Naive B cell (primary cell): ENCODE measurements at regions not wholly inside any gene's neighbourhood (a gene's known extent, or its start where the extent isn't known, plus 50 kb on each side); places are given as distances from the start of the nearest gene placed in this dataset.
"Not testable (repeated sequence)": the region's sequence is repeated elsewhere in the genome, so short reads cannot be mapped to it uniquely, and the experiment has no call there.

Experiments
- ATAC-seq, 2 donors: fragments of 150-1000 bp; cut with Tn5 transposase; 2 replicates each; pipeline ENCODE4 v1.10.0; 2021; ENCODE audit warnings: low read depth in 2 of 2, mild to moderate bottlenecking in 2 of 2, moderate library complexity in 2 of 2
- DNase-seq: peaks from one replicate; pipeline ENCODE4 v3.0.0; 2022
- H3K27ac Mint-ChIP-seq, 6 donors: one replicate each; pipeline ENCODE4 v1.8.0; 2020 to 2022; ENCODE audit warnings: mild to moderate bottlenecking in 6 of 6, mixed read lengths in 6 of 6, moderate library complexity in 5 of 6, inconsistent platforms in 2 of 6
- H3K27me3 Mint-ChIP-seq, 3 donors: one replicate each; pipeline ENCODE4 v1.8.0; 2021 to 2022; ENCODE audit warnings: mixed read lengths in 3 of 3, mild to moderate bottlenecking in 1 of 3
- H3K36me3 Mint-ChIP-seq, 2 donors: one replicate each; pipeline ENCODE4 v1.8.0; 2020 to 2022; ENCODE audit warnings: mixed read lengths in 2 of 2, inconsistent platforms in 1 of 2, mild to moderate bottlenecking in 1 of 2
- H3K4me1 Mint-ChIP-seq, 3 donors: one replicate each; pipeline ENCODE4 v1.8.0; 2020 to 2022; ENCODE audit warnings: mixed read lengths in 3 of 3, inconsistent platforms in 1 of 3, mild to moderate bottlenecking in 1 of 3, moderate library complexity in 1 of 3
- H3K4me3 Mint-ChIP-seq, 8 donors: one replicate each; pipeline ENCODE4 v1.8.0; 2020 to 2022; ENCODE audit warnings: mild to moderate bottlenecking in 8 of 8, mixed read lengths in 8 of 8, moderate library complexity in 8 of 8, inconsistent platforms in 2 of 8
- H3K9me3 Mint-ChIP-seq, 7 donors: one replicate each; pipeline ENCODE4 v1.8.0; 2020 to 2022; ENCODE audit warnings: mixed read lengths in 7 of 7, mild to moderate bottlenecking in 5 of 7, inconsistent platforms in 2 of 7, moderate library complexity in 1 of 7

- peaks cover 0 to 16% (median 0%) of the 10 kb centered on the region in 3 donors for H3K4me1 Mint-ChIP-seq
- H3K27me3 Mint-ChIP-seq, result peaks cover 8 to 21% (median 12%) of the 10 kb centered on the region in 3 donors
- H3K9me3 Mint-ChIP-seq, result peaks cover 0 to 18% (median 0%) of the 10 kb centered on the region in 7 donors
Measured at GRCh38 chr15:96049323-96049722, 281.2 kb upstream of the NR2F2 start.

DNA sequence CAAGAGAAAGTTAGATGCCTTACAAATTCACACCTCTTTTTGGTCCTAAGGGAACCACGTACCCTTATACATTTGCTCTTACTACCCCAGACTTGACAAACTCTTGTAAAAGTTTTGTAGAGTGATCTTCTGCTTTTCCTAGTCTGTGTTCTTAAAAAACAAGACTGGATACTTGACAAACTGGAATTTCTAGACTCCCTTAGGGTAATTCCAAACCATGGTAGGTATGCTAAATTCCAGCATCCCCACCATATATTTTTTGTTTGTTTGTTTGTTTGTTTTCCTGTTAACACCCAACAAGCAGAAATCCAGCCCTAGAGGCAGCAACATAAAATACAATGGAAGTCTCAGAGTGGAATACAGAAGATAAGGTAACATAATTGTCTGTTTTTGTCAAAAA lies 280.7 kb upstream of the NR2F2 start:
- Mint-ChIP-seq H3K4me3 (no peak overlapping the region), H3K36me3 (no peaks in the 10 kb centered on the region), H3K27me3 (peaks cover 8 to 21% (median 12%) of the 10 kb centered on the region in 3 donors), H3K4me1 (peaks cover 0 to 16% (median 0%) of the 10 kb centered on the region in 3 donors), H3K9me3 (peaks cover 0 to 14% (median 0%) of the 10 kb centered on the region in 7 donors), H3K27ac (no peak overlapping the region)
- ATAC-seq (no peak), DNase-seq (no peak)

More at GRCh38 chr15:96049323-96049722, 281.2 kb upstream of the NR2F2 start:
- Mint-ChIP-seq H3K27ac (peak overlapping the region in 1 of 6 donors; percentile 90), H3K36me3 (no peaks in the 10 kb centered on the region), H3K4me3 (no peak overlapping the region)
- DNase-seq (no peak), ATAC-seq (no peak)

DNA sequence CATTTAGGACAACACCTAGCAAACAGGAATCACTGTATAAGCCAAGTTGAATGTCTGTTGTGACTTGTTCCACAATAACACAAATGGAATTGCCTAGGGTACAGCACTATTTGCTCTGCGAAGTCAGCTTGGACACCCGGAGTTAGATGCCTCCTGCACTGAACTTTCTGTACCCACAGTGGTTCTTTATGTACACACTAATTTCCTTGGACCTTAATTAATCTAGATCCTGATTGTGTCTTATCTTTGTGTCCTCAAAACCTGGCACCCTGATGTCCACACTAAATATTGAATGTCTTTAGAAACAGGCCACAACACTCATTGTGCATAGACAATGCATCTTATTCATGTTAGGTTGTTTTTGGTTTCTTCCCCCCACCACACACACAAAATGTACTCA lies 278.9 kb upstream of the NR2F2 start:
- no peak for DNase-seq
- peaks cover 0 to 18% (median 0%) of the 10 kb centered on the region in 3 donors for H3K4me1 Mint-ChIP-seq
- H3K27me3 Mint-ChIP-seq, result peaks cover 8 to 22% (median 20%) of the 10 kb centered on the region in 3 donors
- H3K36me3 Mint-ChIP-seq, result no peaks in the 10 kb centered on the region
- ATAC-seq, result no peak
- H3K27ac Mint-ChIP-seq, result no peak overlapping the region
- no peak overlapping the region for H3K4me3 Mint-ChIP-seq
- peaks cover 0 to 8% (median 0%) of the 10 kb centered on the region in 7 donors for H3K9me3 Mint-ChIP-seq

- peaks cover 0 to 8% (median under 1%) of the 10 kb centered on the region in 7 donors for H3K9me3 Mint-ChIP-seq
- H3K27ac Mint-ChIP-seq, result no peak overlapping the region
- H3K36me3 Mint-ChIP-seq, result no peaks in the 10 kb centered on the region
- peak overlapping the region in 2 of 8 donors; percentile 19 to 44 for H3K4me3 Mint-ChIP-seq
- no peak for DNase-seq
- H3K27me3 Mint-ChIP-seq, result peaks cover 8 to 22% (median 20%) of the 10 kb centered on the region in 3 donors
- ATAC-seq, result no peak
- H3K4me1 Mint-ChIP-seq, result peaks cover 0 to 16% (median 0%) of the 10 kb centered on the region in 3 donors
Measured at GRCh38 chr15:96052154-96052553, 278.3 kb upstream of the NR2F2 start.

DNA sequence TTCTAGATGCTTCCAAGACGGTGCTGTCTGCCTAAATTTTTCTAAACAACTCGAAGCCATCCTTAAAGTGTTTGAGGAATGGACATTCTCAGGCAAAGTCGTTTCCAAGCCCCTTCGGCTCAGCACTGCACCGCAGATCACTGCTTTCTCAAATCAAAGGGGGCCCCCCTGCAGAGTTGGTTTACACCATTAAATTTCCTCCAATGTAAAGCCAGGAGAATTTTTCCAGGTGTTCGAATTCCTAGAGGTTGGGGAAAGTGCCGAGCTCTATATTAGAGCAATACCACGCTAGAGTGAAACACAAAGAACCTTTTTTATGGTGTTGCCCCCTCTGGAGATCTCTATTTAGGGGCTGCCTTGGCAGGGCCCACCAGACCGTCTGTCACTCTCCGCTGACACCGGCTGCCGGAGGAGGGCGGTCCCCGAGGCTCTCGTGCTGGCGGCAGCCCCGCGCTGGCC lies 277.9 kb upstream of the NR2F2 start:
- peaks cover 0 to 14% (median 0%) of the 10 kb centered on the region in 3 donors for H3K4me1 Mint-ChIP-seq
- peaks cover 0 to 8% (median 2%) of the 10 kb centered on the region in 7 donors for H3K9me3 Mint-ChIP-seq
- DNase-seq (no peak), ATAC-seq (no peak)
- no peaks in the 10 kb centered on the region for H3K36me3 Mint-ChIP-seq
- H3K4me3 Mint-ChIP-seq, result peak overlapping the region in 1 of 8 donors; percentile 80
- peaks cover 8 to 22% (median 20%) of the 10 kb centered on the region in 3 donors for H3K27me3 Mint-ChIP-seq
- H3K27ac Mint-ChIP-seq, result no peak overlapping the region

DNA sequence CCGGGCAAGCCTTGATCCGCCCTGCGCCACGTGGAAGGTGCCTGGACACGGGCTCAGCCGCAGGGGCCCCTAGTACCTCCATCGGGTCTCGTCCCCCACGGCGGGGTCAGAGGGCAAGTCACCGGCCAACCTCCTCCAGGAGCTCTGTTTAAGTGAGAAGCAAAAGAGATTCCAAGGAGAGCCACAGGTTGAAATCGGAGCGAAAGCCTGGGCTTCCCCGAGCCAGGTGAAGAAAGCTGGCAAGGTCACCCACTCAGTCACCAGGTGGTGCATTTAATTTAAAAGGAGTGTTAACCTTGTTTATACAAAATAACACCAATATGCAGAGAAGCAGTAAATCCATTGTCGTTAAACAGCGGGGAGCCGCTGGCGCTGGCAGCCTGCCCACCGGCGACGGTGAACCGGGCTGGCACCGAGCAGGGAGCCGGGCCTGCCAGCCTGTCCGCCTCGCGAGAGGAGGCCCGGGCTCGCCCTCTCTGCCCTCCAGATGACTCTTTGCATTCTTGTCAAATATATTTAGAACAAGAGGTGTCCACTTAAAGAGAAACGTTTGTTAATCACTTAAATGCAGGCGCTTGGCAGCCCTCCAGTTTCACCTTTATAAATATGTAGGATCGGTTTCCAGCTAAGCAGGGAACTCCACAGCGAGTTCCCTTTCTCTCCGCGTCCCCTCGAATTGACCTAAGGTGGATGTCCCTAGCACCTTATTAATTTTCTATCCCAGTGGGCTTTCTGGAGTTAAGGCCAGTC lies 277.3 kb upstream of the NR2F2 start:
- no peak overlapping the region for H3K27ac Mint-ChIP-seq
- no peaks in the 10 kb centered on the region for H3K36me3 Mint-ChIP-seq
- DNase-seq, result no peak
- peaks cover 0 to 20% (median 5%) of the 10 kb centered on the region in 3 donors for H3K4me1 Mint-ChIP-seq
- H3K27me3 Mint-ChIP-seq, result peaks cover 8 to 22% (median 20%) of the 10 kb centered on the region in 3 donors
- peak overlapping the region in 7 of 8 donors; percentile 16 to 80 (median 59) for H3K4me3 Mint-ChIP-seq
- H3K9me3 Mint-ChIP-seq, result peaks cover 0 to 8% (median 2%) of the 10 kb centered on the region in 7 donors
- no peak for ATAC-seq

GRCh38 chr15:96053781-96054428 lies 276.6 kb upstream of the NR2F2 start:
- Mint-ChIP-seq H3K4me1 (peaks cover 0 to 27% (median 9%) of the 10 kb centered on the region in 3 donors), H3K36me3 (no peaks in the 10 kb centered on the region), H3K27me3 (peaks cover 8 to 20% (median 19%) of the 10 kb centered on the region in 3 donors), H3K27ac (peak overlapping the region in 1 of 6 donors; percentile 44), H3K4me3 (peak overlapping the region in 5 of 8 donors; percentile 24 to 71 (median 52)), H3K9me3 (peaks cover 0 to 5% (median 2%) of the 10 kb centered on the region in 7 donors)
- ATAC-seq, result no peak
- DNase-seq, result no peak

DNA sequence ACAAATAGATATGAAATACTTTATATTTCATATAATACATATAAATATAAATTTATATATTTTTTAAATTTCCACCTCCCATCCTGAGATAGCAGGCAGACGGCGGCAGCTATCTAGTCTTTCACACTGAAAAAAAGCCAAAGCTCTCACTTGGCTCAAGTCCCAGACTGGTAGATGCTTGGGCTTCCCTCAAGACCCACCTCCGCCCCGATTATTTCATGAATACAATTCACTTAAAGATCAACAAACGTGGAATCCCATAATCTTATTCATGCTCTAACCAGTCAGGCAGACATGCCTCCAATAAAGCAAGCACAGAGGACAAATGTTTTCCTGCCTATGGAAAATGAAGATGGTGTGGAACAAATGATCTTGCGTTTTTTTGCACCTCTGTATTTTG lies 275.9 kb upstream of the NR2F2 start:
- no peak overlapping the region for H3K4me3 Mint-ChIP-seq
- H3K27ac Mint-ChIP-seq, result no peak overlapping the region
- peaks cover 8 to 20% (median 18%) of the 10 kb centered on the region in 3 donors for H3K27me3 Mint-ChIP-seq

GRCh38 chr15:96058103-96058851 lies 272.2 kb upstream of the NR2F2 start:
- peak overlapping the region in 3 of 8 donors; percentile 30 to 51 (median 47) for H3K4me3 Mint-ChIP-seq
- peaks cover 0 to 38% (median 9%) of the 10 kb centered on the region in 3 donors for H3K4me1 Mint-ChIP-seq
- H3K27me3 Mint-ChIP-seq, result peaks cover 8 to 17% (median 9%) of the 10 kb centered on the region in 3 donors
- peak; percentile 15 for DNase-seq
- ATAC-seq, result peak; percentile 54 to 62
- H3K36me3 Mint-ChIP-seq, result no peaks in the 10 kb centered on the region
- H3K9me3 Mint-ChIP-seq, result peaks cover 0 to 6% (median 4%) of the 10 kb centered on the region in 7 donors
- peak overlapping the region in 3 of 6 donors; percentile 41 to 93 (median 87) for H3K27ac Mint-ChIP-seq

More for the DNA sequence above, 275.9 kb upstream of the NR2F2 start:
- Mint-ChIP-seq H3K36me3 (no peaks in the 10 kb centered on the region), H3K9me3 (peaks cover 0 to 4% (median 0%) of the 10 kb centered on the region in 7 donors), H3K4me1 (peaks cover 0 to 34% (median 9%) of the 10 kb centered on the region in 3 donors)
- DNase-seq, result no peak
- no peak for ATAC-seq

GRCh38 chr15:96058852-96059103 lies 271.7 kb upstream of the NR2F2 start:
- Mint-ChIP-seq H3K27ac (peak overlapping the region in 2 of 6 donors; percentile 57 to 93), H3K27me3 (peaks cover 3 to 12% (median 5%) of the 10 kb centered on the region in 3 donors), H3K4me1 (peaks cover 0 to 34% (median 9%) of the 10 kb centered on the region in 3 donors)
- ATAC-seq, DNase-seq, H3K36me3 Mint-ChIP-seq, H3K4me3 Mint-ChIP-seq, H3K9me3 Mint-ChIP-seq: not testable (repeated sequence)

GRCh38 chr15:96060591-96060990 lies 269.9 kb upstream of the NR2F2 start:
- not testable (repeated sequence) for H3K9me3 Mint-ChIP-seq, H3K36me3 Mint-ChIP-seq, H3K27me3 Mint-ChIP-seq, H3K4me3 Mint-ChIP-seq, ATAC-seq, DNase-seq
- Mint-ChIP-seq H3K4me1 (peaks cover 0 to 30% (median 9%) of the 10 kb centered on the region in 3 donors), H3K27ac (peak overlapping the region in 2 of 6 donors; percentile 2 to 78)

GRCh38 chr15:96064351-96064756 lies 266.1 kb upstream of the NR2F2 start:
- H3K36me3 Mint-ChIP-seq, result no peaks in the 10 kb centered on the region
- ATAC-seq (no peak), DNase-seq (no peak)
- H3K9me3 Mint-ChIP-seq, result peaks cover 0 to 5% (median 4%) of the 10 kb centered on the region in 7 donors
- H3K27ac Mint-ChIP-seq, result no peak overlapping the region
- peaks cover 0 to 7% (median 0%) of the 10 kb centered on the region in 3 donors for H3K4me1 Mint-ChIP-seq
- no peak overlapping the region for H3K4me3 Mint-ChIP-seq
- H3K27me3 Mint-ChIP-seq, result no peaks in the 10 kb centered on the region

DNA sequence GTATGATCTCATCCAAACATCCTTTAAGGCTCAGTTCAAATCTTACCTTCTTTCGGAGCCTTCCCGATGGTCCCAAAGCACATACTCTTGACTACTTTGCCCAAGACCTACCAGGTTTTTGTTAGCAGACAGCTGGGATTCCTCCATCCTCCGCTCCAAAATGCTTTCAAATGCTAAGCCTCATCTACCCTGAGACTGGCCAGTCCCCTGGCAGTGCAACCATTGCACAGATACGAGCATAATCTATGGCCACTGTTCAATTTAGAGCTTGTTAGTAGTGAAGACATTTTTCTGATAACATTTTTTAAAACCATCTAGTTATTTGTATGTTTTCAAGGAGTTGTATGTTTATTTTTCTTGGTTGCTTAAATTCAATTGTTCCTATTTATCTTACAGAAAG lies 264.4 kb upstream of the NR2F2 start:
- Mint-ChIP-seq H3K4me3 (no peak overlapping the region), H3K9me3 (peaks cover 0 to 4% (median 0%) of the 10 kb centered on the region in 7 donors)

More for the DNA sequence above, 264.4 kb upstream of the NR2F2 start:
- H3K27me3 Mint-ChIP-seq, result no peaks in the 10 kb centered on the region
- ATAC-seq (no peak), DNase-seq (no peak)
- no peaks in the 10 kb centered on the region for H3K4me1 Mint-ChIP-seq
- H3K27ac Mint-ChIP-seq, result no peak overlapping the region
- H3K36me3 Mint-ChIP-seq, result no peaks in the 10 kb centered on the region
